ENCODE measurements at regions not wholly inside any gene's neighbourhood (a gene's known extent, or its start where the extent isn't known, plus 50 kb on each side); places are given as distances from the start of the nearest gene placed in this dataset.
"Not testable (repeated sequence)": the region's sequence is repeated elsewhere in the genome, so short reads cannot be mapped to it uniquely, and the experiment has no call there.

DNA sequence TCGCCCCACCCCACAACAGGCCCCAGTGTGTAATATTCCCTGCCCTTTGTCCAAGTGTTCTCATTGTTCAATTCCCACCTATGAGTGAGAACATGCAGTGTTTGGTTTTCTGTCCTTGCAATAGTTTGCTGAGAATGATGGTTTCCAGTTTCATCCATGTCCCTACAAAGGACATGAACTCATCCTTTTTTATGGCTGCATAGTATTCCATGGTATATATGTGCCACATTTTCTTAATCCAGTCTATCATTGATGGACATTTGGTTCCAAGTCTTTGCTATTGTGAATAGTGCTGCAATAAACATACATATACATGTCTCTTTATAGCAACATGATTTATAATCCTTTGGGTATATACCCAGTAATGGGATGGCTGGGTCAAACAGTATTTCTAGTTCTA lies 132.7 kb downstream of the SNX10 start:
- 88% methylated on average over 1 of the region's 1 CpG for whole genome bisulfite sequencing
- DNase-seq (ENCODE audit: extremely low spot score); H3K36me3 ChIP-seq; H3K4me3 ChIP-seq; H3K27ac ChIP-seq (replicated peaks in 1 of 4); intact Hi-C loops (cut with DNase I); H3K27me3 ChIP-seq; H3K4me1 ChIP-seq; H3K9me3 ChIP-seq: not testable (repeated sequence)

DNA sequence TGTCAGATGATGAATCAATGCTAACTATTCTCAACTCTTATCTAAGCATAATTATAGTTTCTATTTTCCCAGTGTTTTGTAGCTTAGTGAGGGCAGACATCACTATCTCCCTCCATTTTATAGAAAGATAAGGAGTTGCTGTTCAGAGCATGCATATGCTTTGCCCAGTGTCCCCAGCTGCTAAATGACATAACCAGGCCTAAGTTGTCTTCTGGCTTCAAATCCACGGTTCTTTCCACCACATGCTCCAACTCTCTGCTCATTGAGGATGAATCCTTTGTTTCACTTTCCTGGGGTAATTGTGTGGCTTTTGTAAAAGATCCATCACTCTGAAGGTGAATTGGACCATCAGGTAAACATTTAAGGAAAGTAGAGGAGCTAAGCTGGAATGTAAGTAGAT lies 134.0 kb downstream of the SNX10 start:
- intact Hi-C loops (cut with DNase I): no loop called here
- WGBS: 68% methylated on average over 1 of the region's 1 CpG

GRCh38 chr7:26426096-26426495 lies 134.4 kb downstream of the SNX10 start:
- Histone ChIP-seq H3K27me3 (no peaks in the 10 kb centered on the region), H3K27ac (replicated peaks in 1 of 4) (no peak overlapping the region), H3K4me3 (no peak overlapping the region), H3K36me3 (no peaks in the 10 kb centered on the region), H3K9me3 (no peaks in the 10 kb centered on the region), H3K4me1 (no peaks in the 10 kb centered on the region)
- no peak for DNase-seq (ENCODE audit: extremely low spot score)
- intact Hi-C loops (cut with DNase I): no loop called here
- no peak for TF ChIP-seq POLR2AphosphoS5 (IDR thresholded peaks at IDR 0.05)
- TF ChIP-seq EP300 (IDR thresholded peaks at IDR 0.05): no peak
- no peak for TF ChIP-seq POLR2A (IDR thresholded peaks at IDR 0.05; ENCODE audit: low read depth)
- TF ChIP-seq, protein P1, sequence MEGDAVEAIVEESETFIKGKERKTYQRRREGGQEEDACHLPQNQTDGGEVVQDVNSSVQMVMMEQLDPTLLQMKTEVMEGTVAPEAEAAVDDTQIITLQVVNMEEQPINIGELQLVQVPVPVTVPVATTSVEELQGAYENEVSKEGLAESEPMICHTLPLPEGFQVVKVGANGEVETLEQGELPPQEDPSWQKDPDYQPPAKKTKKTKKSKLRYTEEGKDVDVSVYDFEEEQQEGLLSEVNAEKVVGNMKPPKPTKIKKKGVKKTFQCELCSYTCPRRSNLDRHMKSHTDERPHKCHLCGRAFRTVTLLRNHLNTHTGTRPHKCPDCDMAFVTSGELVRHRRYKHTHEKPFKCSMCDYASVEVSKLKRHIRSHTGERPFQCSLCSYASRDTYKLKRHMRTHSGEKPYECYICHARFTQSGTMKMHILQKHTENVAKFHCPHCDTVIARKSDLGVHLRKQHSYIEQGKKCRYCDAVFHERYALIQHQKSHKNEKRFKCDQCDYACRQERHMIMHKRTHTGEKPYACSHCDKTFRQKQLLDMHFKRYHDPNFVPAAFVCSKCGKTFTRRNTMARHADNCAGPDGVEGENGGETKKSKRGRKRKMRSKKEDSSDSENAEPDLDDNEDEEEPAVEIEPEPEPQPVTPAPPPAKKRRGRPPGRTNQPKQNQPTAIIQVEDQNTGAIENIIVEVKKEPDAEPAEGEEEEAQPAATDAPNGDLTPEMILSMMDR (IDR thresholded peaks at IDR 0.05): no peak
- WGBS: 73% methylated on average over 5 of the region's 5 CpGs

More for the DNA sequence above, 134.0 kb downstream of the SNX10 start:
- no peak for DNase-seq (ENCODE audit: extremely low spot score)
- Histone ChIP-seq H3K4me3 (no peak overlapping the region), H3K9me3 (no peaks in the 10 kb centered on the region), H3K36me3 (no peaks in the 10 kb centered on the region), H3K27me3 (no peaks in the 10 kb centered on the region), H3K27ac (replicated peaks in 1 of 4) (no peak overlapping the region), H3K4me1 (no peaks in the 10 kb centered on the region)
- no peak for TF ChIP-seq EP300 (IDR thresholded peaks at IDR 0.05)
- no peak for TF ChIP-seq POLR2A (IDR thresholded peaks at IDR 0.05; ENCODE audit: low read depth)
- TF ChIP-seq, protein P1 (IDR thresholded peaks at IDR 0.05): no peak
- TF ChIP-seq POLR2AphosphoS5 (IDR thresholded peaks at IDR 0.05): no peak

GRCh38 chr7:26428571-26428970 lies 136.9 kb downstream of the SNX10 start:
- WGBS: 88% methylated on average over 3 of the region's 3 CpGs
- no peaks in the 10 kb centered on the region for H3K4me1 ChIP-seq

GRCh38 chr7:26429168-26429567 lies 137.5 kb downstream of the SNX10 start:
- Histone ChIP-seq H3K4me1 (no peaks in the 10 kb centered on the region), H3K9me3 (no peaks in the 10 kb centered on the region), H3K36me3 (no peaks in the 10 kb centered on the region), H3K27me3 (no peaks in the 10 kb centered on the region), H3K27ac (replicated peaks in 1 of 4) (no peak overlapping the region), H3K4me3 (no peak overlapping the region)
- TF ChIP-seq POLR2AphosphoS5 (IDR thresholded peaks at IDR 0.05) (no peak), POLR2A (IDR thresholded peaks at IDR 0.05; ENCODE audit: low read depth) (no peak), EP300 (IDR thresholded peaks at IDR 0.05) (no peak)
- TF ChIP-seq, protein P1 (IDR thresholded peaks at IDR 0.05): no peak
- intact Hi-C loops (cut with DNase I): no loop called here
- no peak for DNase-seq (ENCODE audit: extremely low spot score)
- 82% methylated on average over 5 of the region's 5 CpGs for WGBS

More at GRCh38 chr7:26428571-26428970, 136.9 kb downstream of the SNX10 start:
- TF ChIP-seq POLR2AphosphoS5 (IDR thresholded peaks at IDR 0.05): no peak
- no peak for TF ChIP-seq POLR2A (IDR thresholded peaks at IDR 0.05; ENCODE audit: low read depth)
- TF ChIP-seq EP300 (IDR thresholded peaks at IDR 0.05): no peak
- TF ChIP-seq, protein P1 (IDR thresholded peaks at IDR 0.05): no peak
- no peaks in the 10 kb centered on the region for H3K36me3 ChIP-seq
- no peak for DNase-seq (ENCODE audit: extremely low spot score)
- no peaks in the 10 kb centered on the region for H3K9me3 ChIP-seq
- intact Hi-C loops (cut with DNase I): no loop called here
- H3K27ac ChIP-seq (replicated peaks in 1 of 4): no peak overlapping the region
- H3K27me3 ChIP-seq: no peaks in the 10 kb centered on the region
- no peak overlapping the region for H3K4me3 ChIP-seq

All from esophagus muscularis mucosa (tissue), 4 donors.